MCF 10A (cell line): ENCODE measurements at regions not wholly inside any gene's neighbourhood (a gene's known extent, or its start where the extent isn't known, plus 50 kb on each side); places are given as distances from the start of the nearest gene placed in this dataset.

Experiments
- BruUV-seq: library from RNA; stranded (reverse); fragments of 400-500 nt; replicated peaks from 2 replicates; lab custom pipeline; 2021; lab: Mats Ljungman, UMichigan
- CTCF ChIA-PET: fragments of 300-600 bp; sonication (Branson Sonifier 250); formaldehyde crosslinking; extraction: SDS; loops from one replicate; lab custom pipeline; 2021; ENCODE audit warnings: antibody characterized with exemption, inconsistent platforms; lab: Yijun Ruan, JAX
- POLR2A ChIA-PET: fragments of 300-600, 350-650 bp; sonication (Branson Sonifier 250); formaldehyde crosslinking; extraction: SDS; loops from one replicate; lab custom pipeline; 2020; ENCODE audit warnings: antibody characterized with exemption, inconsistent platforms; lab: Yijun Ruan, JAX
- DNase-seq: peaks from one replicate; pipeline ENCODE4 v3.0.0-alpha.2; 2018; ENCODE audit not compliant: unreplicated experiment
- H3K27ac Mint-ChIP-seq: one replicate; pipeline ENCODE4 v1.8.0; 2022; ENCODE audit warnings: mild to moderate bottlenecking, low read depth, mixed read lengths; ENCODE audit not compliant: unreplicated experiment
- H3K27me3 Mint-ChIP-seq: one replicate; pipeline ENCODE4 v1.8.0; 2022; ENCODE audit warnings: mixed read lengths; ENCODE audit not compliant: insufficient read depth, unreplicated experiment
- H3K36me3 Mint-ChIP-seq: one replicate; pipeline ENCODE4 v1.8.0; 2022; ENCODE audit warnings: mild to moderate bottlenecking, moderate library complexity, mixed read lengths; ENCODE audit not compliant: insufficient read depth, unreplicated experiment
- H3K4me1 Mint-ChIP-seq: one replicate; pipeline ENCODE4 v1.8.0; 2022; ENCODE audit warnings: mixed read lengths; ENCODE audit not compliant: insufficient read depth, unreplicated experiment
- H3K4me3 Mint-ChIP-seq: one replicate; pipeline ENCODE4 v1.8.0; 2022; ENCODE audit warnings: mild to moderate bottlenecking, moderate library complexity, mixed read lengths; ENCODE audit not compliant: unreplicated experiment
- H3K9me3 Mint-ChIP-seq: one replicate; pipeline ENCODE4 v1.8.0; 2022; ENCODE audit warnings: mixed read lengths; ENCODE audit not compliant: unreplicated experiment
- CTCF ChIP-seq: fragments of 200-600 bp; IDR thresholded peaks from one replicate; pipeline ENCODE4 v1.8.0; 2022; ENCODE audit warnings: antibody characterized with exemption, mild to moderate bottlenecking; ENCODE audit not compliant: unreplicated experiment
- intact Hi-C: fragments of 100-400 bp; cut with micrococcal nuclease; formaldehyde crosslinking; loops from 2 replicates; pipeline ENCODE4 v1.14.1; 2022

- H3K4me3 Mint-ChIP-seq = no peak overlapping the region
- no peaks in the 10 kb centered on the region for H3K4me1 Mint-ChIP-seq
- peaks cover 8% of the 10 kb centered on the region for H3K9me3 Mint-ChIP-seq
- ChIA-PET CTCF (interaction anchor here (1.7 kb wide), 1 partner anchor 9 kb away, joined by 11 read pairs; no protein-coding TSS in a partner anchor), POLR2A (interaction anchor here (0.6 to 0.8 kb wide), 2 partner anchors 166 to 188 kb away, joined by 3 read pairs; no protein-coding TSS in a partner anchor)
- H3K27me3 Mint-ChIP-seq = no peaks in the 10 kb centered on the region
- DNase-seq = no peak
- H3K27ac Mint-ChIP-seq = no peak overlapping the region
- H3K36me3 Mint-ChIP-seq = no peaks in the 10 kb centered on the region
- intact Hi-C loops = no loop called here
- no TSS peak for BruUV-seq
- TF ChIP-seq CTCF = no peak
Measured at GRCh38 chr1:198455966-198456365, 84.5 kb downstream of the ATP6V1G3 start.

- TSS peak; percentile 37 for BruUV-seq
- Mint-ChIP-seq H3K4me3 (peak overlapping the region; percentile 50), H3K9me3 (no peaks in the 10 kb centered on the region), H3K36me3 (no peaks in the 10 kb centered on the region), H3K4me1 (peaks cover 22% of the 10 kb centered on the region), H3K27ac (peak overlapping the region; percentile 53), H3K27me3 (no peaks in the 10 kb centered on the region)
- peak; percentile 43 for DNase-seq
- CTCF ChIA-PET = no interaction called here
- intact Hi-C loops = no loop called here
- no peak for TF ChIP-seq CTCF
- POLR2A ChIA-PET = interaction anchor here (0.6 to 3.0 kb wide), 16 partner anchors 8 to 801 kb away, joined by 3 to 37 read pairs (median 4); partner anchors contain the start of genes C1orf53 and NEK7
Measured at GRCh38 chr1:198449727-198450433, 90.6 kb downstream of the ATP6V1G3 start.

GRCh38 chr1:198449261-198449660, 91.2 kb downstream of the ATP6V1G3 start:
- no peaks in the 10 kb centered on the region for H3K9me3 Mint-ChIP-seq
- ChIA-PET POLR2A (interaction anchor here (0.7 to 3.0 kb wide), 16 partner anchors 9 to 800 kb away, joined by 3 to 37 read pairs (median 4); partner anchors contain the start of genes C1orf53 and NEK7), CTCF (interaction anchor here (0.5 to 0.9 kb wide), 2 partner anchors 214 to 293 kb away, joined by 3 to 4 read pairs; no protein-coding TSS in a partner anchor)
- peaks cover 22% of the 10 kb centered on the region for H3K4me1 Mint-ChIP-seq
- intact Hi-C loops = no loop called here
- H3K27me3 Mint-ChIP-seq = no peaks in the 10 kb centered on the region
- H3K27ac Mint-ChIP-seq = peak overlapping the region; percentile 53
- BruUV-seq = TSS peak; percentile 25
- DNase-seq = peak; percentile 60
- H3K36me3 Mint-ChIP-seq = no peaks in the 10 kb centered on the region
- peak overlapping the region; percentile 50 for H3K4me3 Mint-ChIP-seq
- no peak for TF ChIP-seq CTCF

- no peak for DNase-seq
- peak overlapping the region; percentile 53 for H3K27ac Mint-ChIP-seq
- no peaks in the 10 kb centered on the region for H3K27me3 Mint-ChIP-seq
- peaks cover 33% of the 10 kb centered on the region for H3K4me1 Mint-ChIP-seq
- intact Hi-C loops = no loop called here
- H3K9me3 Mint-ChIP-seq = no peaks in the 10 kb centered on the region
- no TSS peak for BruUV-seq
- no peaks in the 10 kb centered on the region for H3K36me3 Mint-ChIP-seq
- no peak overlapping the region for H3K4me3 Mint-ChIP-seq
- no peak for TF ChIP-seq CTCF
- ChIA-PET POLR2A (interaction anchor here (3.0 kb wide), 1 partner anchor 16 kb away, joined by 19 read pairs; no protein-coding TSS in a partner anchor), CTCF (interaction anchor here (0.6 to 1.0 kb wide), 2 partner anchors 52 to 926 kb away, joined by 3 to 4 read pairs; no protein-coding TSS in a partner anchor)
Measured at GRCh38 chr1:198447468-198447867, 93.0 kb downstream of the ATP6V1G3 start.
